ENCODE measurements at regions not wholly inside any gene's neighbourhood (a gene's known extent, or its start where the extent isn't known, plus 50 kb on each side); places are given as distances from the start of the nearest gene placed in this dataset.

GRCh38 chr2:239845968-239846367 lies 179.2 kb downstream of the NDUFA10 start:
- no peaks in the 10 kb centered on the region for H3K36me3 ChIP-seq (ENCODE audit: control insufficient read depth in 2 of 2, insufficient read depth in 1 of 2, low read length in 2 of 2)
- H3K27ac ChIP-seq (ENCODE audit: extremely low read depth, low read depth, low read length): no peak overlapping the region
- no peaks in the 10 kb centered on the region for H3K4me1 ChIP-seq (ENCODE audit: control insufficient read depth, insufficient read depth, low read length)
- H3K9me3 ChIP-seq (ENCODE audit: control insufficient read depth, insufficient read depth, low read depth, low read length): no peaks in the 10 kb centered on the region
- no peak overlapping the region for H3K4me3 ChIP-seq (ENCODE audit: low read depth, low read length)
- ChIA-PET CTCF (no interaction called here), POLR2A (no interaction called here)
- TF ChIP-seq ZBTB20 (tag by site-specific recombination; IDR thresholded peaks at IDR 0.05) (no peak), ZFP37 (tag by site-specific recombination; IDR thresholded peaks at IDR 0.05) (no peak), ZNF416 (tag by site-specific recombination; IDR thresholded peaks at IDR 0.05) (no peak), WT1 (tag by site-specific recombination; IDR thresholded peaks at IDR 0.05) (no peak), PRDM2 (tag by site-specific recombination; IDR thresholded peaks at IDR 0.05; ENCODE audit: borderline replicate concordance) (no peak), PRDM1 (tag by site-specific recombination; IDR thresholded peaks at IDR 0.05) (no peak), KLF1 (tag by site-specific recombination; IDR thresholded peaks at IDR 0.05) (no peak), ZNF354C (tag by site-specific recombination; IDR thresholded peaks at IDR 0.05; ENCODE audit: borderline replicate concordance, low read depth) (no peak), ZNF19 (tag by site-specific recombination; IDR thresholded peaks at IDR 0.05; ENCODE audit: low read depth) (no peak), ZNF530 (tag by site-specific recombination; IDR thresholded peaks at IDR 0.05; ENCODE audit: low read depth) (no peak), ZNF324 (tag by site-specific recombination; IDR thresholded peaks at IDR 0.05) (no peak), ZNF623 (tag by site-specific recombination; IDR thresholded peaks at IDR 0.05) (no peak), ZNF776 (tag by site-specific recombination; IDR thresholded peaks at IDR 0.05; ENCODE audit: borderline replicate concordance) (no peak), ZNF843 (tag by site-specific recombination; IDR thresholded peaks at IDR 0.05) (no peak)
- TF ChIP-seq, protein P1, sequence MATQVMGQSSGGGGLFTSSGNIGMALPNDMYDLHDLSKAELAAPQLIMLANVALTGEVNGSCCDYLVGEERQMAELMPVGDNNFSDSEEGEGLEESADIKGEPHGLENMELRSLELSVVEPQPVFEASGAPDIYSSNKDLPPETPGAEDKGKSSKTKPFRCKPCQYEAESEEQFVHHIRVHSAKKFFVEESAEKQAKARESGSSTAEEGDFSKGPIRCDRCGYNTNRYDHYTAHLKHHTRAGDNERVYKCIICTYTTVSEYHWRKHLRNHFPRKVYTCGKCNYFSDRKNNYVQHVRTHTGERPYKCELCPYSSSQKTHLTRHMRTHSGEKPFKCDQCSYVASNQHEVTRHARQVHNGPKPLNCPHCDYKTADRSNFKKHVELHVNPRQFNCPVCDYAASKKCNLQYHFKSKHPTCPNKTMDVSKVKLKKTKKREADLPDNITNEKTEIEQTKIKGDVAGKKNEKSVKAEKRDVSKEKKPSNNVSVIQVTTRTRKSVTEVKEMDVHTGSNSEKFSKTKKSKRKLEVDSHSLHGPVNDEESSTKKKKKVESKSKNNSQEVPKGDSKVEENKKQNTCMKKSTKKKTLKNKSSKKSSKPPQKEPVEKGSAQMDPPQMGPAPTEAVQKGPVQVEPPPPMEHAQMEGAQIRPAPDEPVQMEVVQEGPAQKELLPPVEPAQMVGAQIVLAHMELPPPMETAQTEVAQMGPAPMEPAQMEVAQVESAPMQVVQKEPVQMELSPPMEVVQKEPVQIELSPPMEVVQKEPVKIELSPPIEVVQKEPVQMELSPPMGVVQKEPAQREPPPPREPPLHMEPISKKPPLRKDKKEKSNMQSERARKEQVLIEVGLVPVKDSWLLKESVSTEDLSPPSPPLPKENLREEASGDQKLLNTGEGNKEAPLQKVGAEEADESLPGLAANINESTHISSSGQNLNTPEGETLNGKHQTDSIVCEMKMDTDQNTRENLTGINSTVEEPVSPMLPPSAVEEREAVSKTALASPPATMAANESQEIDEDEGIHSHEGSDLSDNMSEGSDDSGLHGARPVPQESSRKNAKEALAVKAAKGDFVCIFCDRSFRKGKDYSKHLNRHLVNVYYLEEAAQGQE (tag by site-specific recombination; IDR thresholded peaks at IDR 0.05): no peak

DNA sequence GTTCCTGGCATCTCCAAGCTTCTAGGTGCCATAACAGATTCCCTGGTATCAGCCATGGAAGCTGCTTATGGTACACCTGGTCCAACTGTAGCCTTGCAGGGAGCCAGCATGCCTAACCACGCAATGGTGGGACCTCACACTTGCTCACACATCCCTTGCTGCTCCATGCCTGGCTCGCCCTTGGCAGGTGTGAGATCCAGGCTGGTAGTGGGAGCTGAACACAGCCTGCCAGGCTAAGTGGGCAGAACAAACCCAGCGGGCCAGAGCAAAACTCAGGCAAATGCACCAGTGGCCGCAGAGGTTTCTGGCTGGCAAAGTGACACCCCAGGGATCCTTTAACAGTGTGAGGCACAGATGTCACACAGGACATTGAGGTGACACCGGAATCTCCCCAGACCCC lies 185.8 kb downstream of the NDUFA10 start:
- ChIA-PET POLR2A (no interaction called here), CTCF (no interaction called here)
- Histone ChIP-seq H3K9me3 (ENCODE audit: control insufficient read depth, insufficient read depth, low read depth, low read length) (no peaks in the 10 kb centered on the region), H3K4me3 (ENCODE audit: low read depth, low read length) (no peak overlapping the region), H3K36me3 (ENCODE audit: control insufficient read depth in 2 of 2, insufficient read depth in 1 of 2, low read length in 2 of 2) (no peaks in the 10 kb centered on the region), H3K4me1 (ENCODE audit: control insufficient read depth, insufficient read depth, low read length) (no peaks in the 10 kb centered on the region), H3K27ac (ENCODE audit: extremely low read depth, low read depth, low read length) (no peak overlapping the region)
- TF ChIP-seq ZNF211 (tag by site-specific recombination; IDR thresholded peaks at IDR 0.05; ENCODE audit: low read depth): no peak
- TF ChIP-seq ZNF701 (tag by site-specific recombination; IDR thresholded peaks at IDR 0.05): no peak
- TF ChIP-seq, protein P2, sequence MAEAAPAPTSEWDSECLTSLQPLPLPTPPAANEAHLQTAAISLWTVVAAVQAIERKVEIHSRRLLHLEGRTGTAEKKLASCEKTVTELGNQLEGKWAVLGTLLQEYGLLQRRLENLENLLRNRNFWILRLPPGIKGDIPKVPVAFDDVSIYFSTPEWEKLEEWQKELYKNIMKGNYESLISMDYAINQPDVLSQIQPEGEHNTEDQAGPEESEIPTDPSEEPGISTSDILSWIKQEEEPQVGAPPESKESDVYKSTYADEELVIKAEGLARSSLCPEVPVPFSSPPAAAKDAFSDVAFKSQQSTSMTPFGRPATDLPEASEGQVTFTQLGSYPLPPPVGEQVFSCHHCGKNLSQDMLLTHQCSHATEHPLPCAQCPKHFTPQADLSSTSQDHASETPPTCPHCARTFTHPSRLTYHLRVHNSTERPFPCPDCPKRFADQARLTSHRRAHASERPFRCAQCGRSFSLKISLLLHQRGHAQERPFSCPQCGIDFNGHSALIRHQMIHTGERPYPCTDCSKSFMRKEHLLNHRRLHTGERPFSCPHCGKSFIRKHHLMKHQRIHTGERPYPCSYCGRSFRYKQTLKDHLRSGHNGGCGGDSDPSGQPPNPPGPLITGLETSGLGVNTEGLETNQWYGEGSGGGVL (tag by site-specific recombination; IDR thresholded peaks at IDR 0.05): no peak
- TF ChIP-seq, protein P3, sequence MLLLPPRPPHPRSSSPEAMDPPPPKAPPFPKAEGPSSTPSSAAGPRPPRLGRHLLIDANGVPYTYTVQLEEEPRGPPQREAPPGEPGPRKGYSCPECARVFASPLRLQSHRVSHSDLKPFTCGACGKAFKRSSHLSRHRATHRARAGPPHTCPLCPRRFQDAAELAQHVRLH (tag by site-specific recombination; IDR thresholded peaks at IDR 0.05): no peak
- TF ChIP-seq, protein P4, sequence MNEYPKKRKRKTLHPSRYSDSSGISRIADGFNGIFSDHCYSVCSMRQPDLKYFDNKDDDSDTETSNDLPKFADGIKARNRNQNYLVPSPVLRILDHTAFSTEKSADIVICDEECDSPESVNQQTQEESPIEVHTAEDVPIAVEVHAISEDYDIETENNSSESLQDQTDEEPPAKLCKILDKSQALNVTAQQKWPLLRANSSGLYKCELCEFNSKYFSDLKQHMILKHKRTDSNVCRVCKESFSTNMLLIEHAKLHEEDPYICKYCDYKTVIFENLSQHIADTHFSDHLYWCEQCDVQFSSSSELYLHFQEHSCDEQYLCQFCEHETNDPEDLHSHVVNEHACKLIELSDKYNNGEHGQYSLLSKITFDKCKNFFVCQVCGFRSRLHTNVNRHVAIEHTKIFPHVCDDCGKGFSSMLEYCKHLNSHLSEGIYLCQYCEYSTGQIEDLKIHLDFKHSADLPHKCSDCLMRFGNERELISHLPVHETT (tag by site-specific recombination; IDR thresholded peaks at IDR 0.05): no peak

Data from HEK293 (cell line).